Esophagus squamous epithelium (tissue), 5 donors: ENCODE measurements at regions not wholly inside any gene's neighbourhood (a gene's known extent, or its start where the extent isn't known, plus 50 kb on each side); places are given as distances from the start of the nearest gene placed in this dataset.

ENCODE experiments used
- DNase-seq: peaks from one replicate; lab custom pipeline; 2025; lab: John Stamatoyannopoulos, UW
- H3K27ac ChIP-seq, 4 donors: fragments of 200-600 bp; sonication (generic); one replicate each; pipeline ENCODE4 v1.5.1; 2016 to 2019; ENCODE audit warnings: mild to moderate bottlenecking in 1 of 4
- H3K27me3 ChIP-seq, 4 donors: fragments of 200-600 bp; sonication (generic); 1 replicate in 3 of 4; 2 replicates in 1 of 4; pipeline versions ENCODE4 v1.5.1 to v1.6.0; 2017 to 2021; ENCODE audit warnings: antibody characterized with exemption in 1 of 4
- H3K36me3 ChIP-seq, 3 donors: fragments of 200-600 bp; sonication (generic); one replicate each; pipeline ENCODE4 v1.5.1; 2016 to 2019
- H3K4me1 ChIP-seq, 3 donors: fragments of 200-600 bp; sonication (generic); one replicate each; pipeline ENCODE4 v1.5.1; 2017 to 2019
- H3K4me3 ChIP-seq, 4 donors: fragments of 200-600 bp; sonication (generic); 1 replicate in 3 of 4; 2 replicates in 1 of 4; pipeline ENCODE4 v1.5.1; 2016 to 2019; ENCODE audit warnings: mild to moderate bottlenecking in 2 of 4, moderate library complexity in 1 of 4
- H3K9me3 ChIP-seq, 3 donors: fragments of 200-600 bp; sonication (generic); one replicate each; pipeline ENCODE4 v1.5.1; 2016 to 2019
- POLR2A ChIP-seq, 4 donors: fragments of 450-650 bp; IDR thresholded peaks; one replicate each; pipeline ENCODE4 v1.6.1; 2017; ENCODE audit warnings: antibody characterized with exemption in 4 of 4, mild to moderate bottlenecking in 4 of 4, moderate library complexity in 3 of 4
- WGBS, 2 donors: methylation state at CpG; one replicate each; pipeline ENCODE4 v1.1.5; 2018; 5-methylcytosine and 5-hydroxymethylcytosine counted together
- intact Hi-C: fragments of 100-400 bp; cut with DNase I; formaldehyde crosslinking; loops from one replicate; pipeline ENCODE4 v1.15.0; 2022
- TF ChIP-seq, protein P1 (sequence below), 6 experiments: fragments of 450-650 bp in 4 of 6; fragments of 200-600 bp in 2 of 6; sonication (generic) in 2 of 6; IDR thresholded peaks; one replicate each; pipeline ENCODE4 v1.5.1; 2016 to 2019; ENCODE audit warnings: antibody characterized with exemption in 6 of 6, mild to moderate bottlenecking in 4 of 6, moderate library complexity in 4 of 6
- donor health status: DM: yes; HTN: yes; CAD: no.

DNA sequence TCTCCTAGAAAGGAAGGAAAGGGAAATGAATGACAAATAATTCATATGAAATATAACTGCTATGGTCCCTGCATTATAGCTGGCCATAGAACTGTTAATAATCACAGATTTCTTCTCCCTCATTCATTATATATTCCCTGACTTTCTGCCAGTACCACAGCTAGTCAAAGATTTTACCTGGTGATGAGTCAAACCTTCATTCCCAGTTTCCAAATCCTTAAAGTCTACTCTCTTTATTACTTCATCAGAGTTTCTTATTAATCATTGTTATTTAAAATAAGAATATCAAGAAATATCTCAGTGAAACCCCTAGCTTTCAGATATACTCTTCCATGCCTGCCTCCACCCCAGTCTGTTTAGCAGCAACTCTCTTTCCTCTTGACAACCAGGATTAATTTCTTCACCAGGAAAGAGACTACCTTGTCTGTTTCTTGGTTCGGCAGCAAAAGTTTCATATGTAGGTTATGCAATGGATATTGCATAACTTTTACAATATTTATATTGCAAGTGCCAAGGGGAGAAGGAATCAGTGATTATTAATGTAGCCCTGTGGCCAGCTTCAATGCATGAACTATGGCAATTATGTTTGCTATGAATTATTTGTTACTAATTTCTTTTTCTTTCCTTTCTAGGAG, 533.8 kb downstream of the FBXO15 start:
- no peaks in the 10 kb centered on the region for H3K4me1 ChIP-seq
- intact Hi-C loops = no loop called here
- H3K27me3 ChIP-seq = no peaks in the 10 kb centered on the region
- no peak for TF ChIP-seq POLR2A (IDR thresholded peaks at IDR 0.05)
- TF ChIP-seq, protein P1, sequence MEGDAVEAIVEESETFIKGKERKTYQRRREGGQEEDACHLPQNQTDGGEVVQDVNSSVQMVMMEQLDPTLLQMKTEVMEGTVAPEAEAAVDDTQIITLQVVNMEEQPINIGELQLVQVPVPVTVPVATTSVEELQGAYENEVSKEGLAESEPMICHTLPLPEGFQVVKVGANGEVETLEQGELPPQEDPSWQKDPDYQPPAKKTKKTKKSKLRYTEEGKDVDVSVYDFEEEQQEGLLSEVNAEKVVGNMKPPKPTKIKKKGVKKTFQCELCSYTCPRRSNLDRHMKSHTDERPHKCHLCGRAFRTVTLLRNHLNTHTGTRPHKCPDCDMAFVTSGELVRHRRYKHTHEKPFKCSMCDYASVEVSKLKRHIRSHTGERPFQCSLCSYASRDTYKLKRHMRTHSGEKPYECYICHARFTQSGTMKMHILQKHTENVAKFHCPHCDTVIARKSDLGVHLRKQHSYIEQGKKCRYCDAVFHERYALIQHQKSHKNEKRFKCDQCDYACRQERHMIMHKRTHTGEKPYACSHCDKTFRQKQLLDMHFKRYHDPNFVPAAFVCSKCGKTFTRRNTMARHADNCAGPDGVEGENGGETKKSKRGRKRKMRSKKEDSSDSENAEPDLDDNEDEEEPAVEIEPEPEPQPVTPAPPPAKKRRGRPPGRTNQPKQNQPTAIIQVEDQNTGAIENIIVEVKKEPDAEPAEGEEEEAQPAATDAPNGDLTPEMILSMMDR (IDR thresholded peaks at IDR 0.05) = no peak
- H3K9me3 ChIP-seq = no peaks in the 10 kb centered on the region
- DNase-seq = no peak
- H3K4me3 ChIP-seq = no peak overlapping the region
- H3K27ac ChIP-seq = no peak overlapping the region
- 25 to 31% methylated on average over 1 of the region's 1 CpG for WGBS, 2 donors
- no peaks in the 10 kb centered on the region for H3K36me3 ChIP-seq

DNA sequence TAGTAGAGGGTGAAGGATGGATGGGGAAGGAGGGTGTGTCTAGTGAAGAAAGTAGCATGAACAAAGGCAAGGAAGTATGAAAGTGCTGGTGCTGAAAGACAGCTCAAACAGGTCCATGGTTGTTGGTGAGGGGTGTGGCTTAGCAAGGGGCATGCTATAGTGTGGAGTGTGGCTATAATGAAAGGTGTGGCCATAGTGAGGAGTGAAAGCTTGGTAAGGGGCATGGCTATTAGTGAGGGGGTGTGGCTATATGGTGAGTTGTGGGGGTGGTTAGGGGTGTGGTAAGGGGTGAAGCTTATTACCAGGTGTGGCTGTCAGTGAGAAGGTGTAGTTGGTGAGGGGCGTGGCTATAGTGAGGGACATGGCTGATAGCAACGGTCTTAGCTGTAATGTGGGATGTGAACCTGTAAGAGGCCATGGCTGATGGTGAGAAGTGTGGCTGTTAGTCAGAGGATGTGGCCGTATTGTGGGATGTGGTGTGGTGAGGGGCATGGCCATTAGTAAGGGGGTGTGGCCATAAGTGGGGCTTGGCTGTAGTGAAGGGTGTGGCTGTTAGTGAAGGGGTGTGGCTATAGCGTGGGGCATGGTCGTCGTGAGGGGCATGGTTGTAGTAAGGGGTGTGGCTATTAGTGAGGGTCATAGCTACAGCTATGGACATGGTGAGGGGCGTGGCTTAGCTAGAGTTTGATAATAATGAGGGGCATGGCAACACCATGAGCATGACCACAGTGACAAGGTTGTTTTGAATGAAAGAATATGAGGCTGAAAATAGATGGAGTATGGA, 549.6 kb downstream of the FBXO15 start:
- Histone ChIP-seq H3K27me3 (no peaks in the 10 kb centered on the region), H3K9me3 (no peaks in the 10 kb centered on the region), H3K27ac (no peak overlapping the region), H3K4me3 (no peak overlapping the region), H3K36me3 (no peaks in the 10 kb centered on the region), H3K4me1 (no peaks in the 10 kb centered on the region)
- intact Hi-C loops = no loop called here
- 66 to 72% methylated on average over 7 of the region's 7 CpGs for WGBS, 2 donors
- TF ChIP-seq, protein P1 (IDR thresholded peaks at IDR 0.05) = no peak
- no peak for TF ChIP-seq POLR2A (IDR thresholded peaks at IDR 0.05)
- no peak for DNase-seq

DNA sequence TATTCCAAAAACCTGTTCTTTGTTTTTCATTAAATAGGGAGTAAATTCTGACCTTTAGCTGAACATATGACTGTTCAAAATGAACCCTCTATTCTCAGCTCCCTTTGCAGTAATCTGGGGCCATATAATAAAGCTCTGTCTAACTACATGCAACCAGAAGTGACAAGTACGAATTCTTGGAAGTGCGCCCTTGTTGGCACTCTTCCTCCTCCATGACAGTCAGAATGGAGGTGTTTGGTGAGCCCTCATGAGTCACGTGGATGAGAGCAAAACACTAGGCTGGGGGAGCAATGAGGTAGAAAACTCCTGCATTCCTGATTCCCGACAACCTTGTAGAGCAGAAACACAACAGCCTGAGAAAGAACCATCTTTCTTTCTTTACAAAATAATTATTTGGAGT, 552.9 kb downstream of the FBXO15 start:
- Histone ChIP-seq H3K27me3 (no peaks in the 10 kb centered on the region), H3K4me1 (no peaks in the 10 kb centered on the region), H3K27ac (no peak overlapping the region), H3K4me3 (no peak overlapping the region), H3K36me3 (no peaks in the 10 kb centered on the region), H3K9me3 (peaks cover 0 to 5% (median 0%) of the 10 kb centered on the region in 3 donors)
- DNase-seq = no peak
- intact Hi-C loops = no loop called here
- WGBS, 2 donors = 46 to 51% methylated on average over 4 of the region's 4 CpGs
- TF ChIP-seq POLR2A (IDR thresholded peaks at IDR 0.05) = no peak
- TF ChIP-seq, protein P1 (IDR thresholded peaks at IDR 0.05) = no peak

DNA sequence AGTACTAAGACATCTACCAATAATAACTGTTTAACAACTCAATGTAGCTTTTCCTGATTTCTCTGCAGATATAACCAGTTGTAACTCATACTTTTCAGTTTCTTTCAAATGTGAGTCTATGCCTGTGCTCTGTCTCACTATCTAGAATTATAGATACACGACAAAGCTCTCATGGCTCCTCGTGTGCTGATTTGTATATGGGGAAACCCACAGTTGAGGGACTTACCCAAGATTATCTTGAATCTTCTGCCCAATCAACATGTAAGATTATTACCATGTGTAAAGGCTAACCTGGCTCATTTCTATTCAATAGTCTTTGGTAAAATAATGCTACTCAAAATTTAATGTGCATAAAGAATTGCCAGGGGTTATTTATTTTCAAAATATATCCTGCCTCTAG, 554.4 kb downstream of the FBXO15 start:
- Histone ChIP-seq H3K27me3 (no peaks in the 10 kb centered on the region), H3K4me1 (no peaks in the 10 kb centered on the region), H3K4me3 (no peak overlapping the region), H3K9me3 (peaks cover 0 to 5% (median 0%) of the 10 kb centered on the region in 3 donors), H3K27ac (no peak overlapping the region), H3K36me3 (no peaks in the 10 kb centered on the region)
- TF ChIP-seq, protein P1 (IDR thresholded peaks at IDR 0.05) = no peak
- TF ChIP-seq POLR2A (IDR thresholded peaks at IDR 0.05) = no peak
- no peak for DNase-seq
- intact Hi-C loops = no loop called here
- WGBS, 2 donors = 77 to 79% methylated on average over 2 of the region's 2 CpGs

DNA sequence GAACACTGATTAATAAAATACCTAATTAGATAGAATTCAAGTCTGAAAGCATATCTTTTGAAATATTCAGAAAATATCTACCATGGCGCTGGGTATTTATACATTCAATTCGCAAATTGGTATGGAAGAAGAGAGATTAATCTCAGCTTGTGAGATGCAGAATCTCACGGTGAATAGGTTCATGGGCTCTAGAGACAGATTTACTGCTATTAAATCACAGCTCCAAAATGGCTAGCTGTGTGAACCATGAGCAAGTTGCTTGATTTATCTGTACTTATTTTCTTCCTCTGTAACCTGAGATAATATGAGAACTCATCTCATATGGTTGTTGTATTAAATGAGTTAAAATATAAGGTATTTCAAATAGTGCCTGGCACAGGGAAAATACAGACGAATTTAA, 556.7 kb downstream of the FBXO15 start:
- no peaks in the 10 kb centered on the region for H3K4me1 ChIP-seq
- TF ChIP-seq, protein P1 (IDR thresholded peaks at IDR 0.05) = no peak
- no peak for TF ChIP-seq POLR2A (IDR thresholded peaks at IDR 0.05)
- no peak for DNase-seq
- WGBS, 2 donors = 82 to 89% methylated on average over 4 of the region's 4 CpGs
- no peaks in the 10 kb centered on the region for H3K36me3 ChIP-seq
- peaks cover 0 to 5% (median 0%) of the 10 kb centered on the region in 3 donors for H3K9me3 ChIP-seq
- no peak overlapping the region for H3K4me3 ChIP-seq
- intact Hi-C loops = no loop called here
- H3K27ac ChIP-seq = no peak overlapping the region
- H3K27me3 ChIP-seq = no peaks in the 10 kb centered on the region
